GM10266 (cell line): ENCODE measurements at regions not wholly inside any gene's neighbourhood (a gene's known extent, or its start where the extent isn't known, plus 50 kb on each side); places are given as distances from the start of the nearest gene placed in this dataset.
A peak's percentile ranks its signal among the peaks of the same experiment; 100 is the strongest.

Source experiments
- DNase-seq: peaks from one replicate; pipeline ENCODE4 v3.0.0; 2012; ENCODE audit errors: extremely low spot score
- CTCF ChIP-seq: IDR thresholded peaks from 2 replicates; pipeline ENCODE4 v1.5.1; 2012; ENCODE audit warnings: mild to moderate bottlenecking, low read depth; ENCODE audit not compliant: control insufficient read depth, insufficient read depth; ENCODE audit errors: missing control alignments

- DNase-seq: no peak
- TF ChIP-seq CTCF: no peak
These were observed 184.6 kb upstream of the SP4 start for GRCh38 chr7:21243265-21243664.

- TF ChIP-seq CTCF: no peak
- DNase-seq: no peak
These were observed 176.6 kb upstream of the SP4 start for GRCh38 chr7:21251151-21251800.

GRCh38 chr7:21253740-21254687 is 173.9 kb upstream of the SP4 start:
- TF ChIP-seq CTCF: peak; percentile 68
- peak; percentile 29 for DNase-seq

GRCh38 chr7:21256310-21256877 is 171.5 kb upstream of the SP4 start:
- peak; percentile 16 for DNase-seq
- TF ChIP-seq CTCF: peak; percentile 40

- no peak for DNase-seq
- TF ChIP-seq CTCF: no peak
These were observed 166.9 kb upstream of the SP4 start for GRCh38 chr7:21260939-21261338.

GRCh38 chr7:21261627-21262594 is 166.0 kb upstream of the SP4 start:
- peak; percentile 64 for TF ChIP-seq CTCF
- DNase-seq: peak; percentile 41
